Heart left ventricle (tissue), 13 donors: ENCODE measurements at regions not wholly inside any gene's neighbourhood (a gene's known extent, or its start where the extent isn't known, plus 50 kb on each side); places are given as distances from the start of the nearest gene placed in this dataset.

Experiments
- CTCF ChIP-seq, 12 donors: fragments of 200-600 bp; sonication (generic) in 4 of 12; IDR thresholded peaks; one replicate each; pipeline versions ENCODE4 v1.5.0 to v1.8.0; 2018 to 2022; ENCODE audit warnings: antibody characterized with exemption in 12 of 12, mild to moderate bottlenecking in 5 of 12
- POLR2A ChIP-seq, 2 donors: fragments of 450-650 bp; IDR thresholded peaks; one replicate each; pipeline ENCODE4 v1.6.1; 2017; ENCODE audit warnings: antibody characterized with exemption in 2 of 2, mild to moderate bottlenecking in 2 of 2, moderate library complexity in 2 of 2
- donor health status: ischemic (EF 13 %, LVEDD 7.1; RV severe dilation, severe dysfunction).
- donor health status: DM: no; HTN: yes; CAD: no.
- donor health status: DM: no; HTN: no; CAD: no.
- donor health status: ischemic (EF 25% LVEDD 6.9; RV normal size, moderate dysfunction).
- donor health status: ischemic (EF 25% LVEDD 5.7; RV mildly dilated, moderate dysfunction).
- donor health status: ischemic (EF 35%, LVEDD 5.7; RV mildly dilated, moderate dysfunction).
- donor health status: nonischemic (EF 11% LVEDD 7.7; RV severe dilation, severe dysfunction).
- donor health status: DM: yes; HTN: yes; CAD: no.
- donor health status: PGD.
- donor health status: ischemic (EF 29% LVEDD 5.4; RV normal size, mild dysfunction).
- donor health status: nonischemic (EF 23%, LVEDD 6.1; RV moderate dilation, normal function).

DNA sequence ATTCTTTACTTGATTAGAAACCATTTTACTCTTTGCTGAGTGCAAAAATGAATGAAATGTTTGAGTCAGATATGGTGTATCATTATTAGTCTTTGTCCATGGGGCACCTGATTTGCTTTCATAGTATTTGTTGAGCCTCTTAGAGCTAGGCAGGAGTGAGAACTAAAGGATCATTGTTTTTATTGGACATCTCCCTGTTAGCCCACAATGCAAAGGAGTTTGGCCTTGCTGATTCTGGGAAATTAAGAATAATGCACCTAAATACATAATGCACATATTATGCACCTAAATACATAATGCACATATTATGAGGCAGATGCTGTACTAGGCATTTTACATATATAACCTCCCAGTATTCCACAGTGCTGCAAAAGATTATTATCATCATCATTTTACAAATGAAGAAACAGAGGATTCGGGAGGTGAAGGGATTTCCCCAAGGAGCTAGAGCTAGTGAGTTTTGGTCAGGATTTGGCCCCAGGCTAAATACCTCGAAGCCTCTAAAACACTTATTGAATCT, 113.0 kb upstream of the LIFR start:
- TF ChIP-seq CTCF (IDR thresholded peaks at IDR 0.05) (no peak), POLR2A (IDR thresholded peaks at IDR 0.05) (no peak)
